IPS-15b (cell line): ENCODE measurements at regions not wholly inside any gene's neighbourhood (a gene's known extent, or its start where the extent isn't known, plus 50 kb on each side); places are given as distances from the start of the nearest gene placed in this dataset.

Experiments used
- H3K27me3 ChIP-seq: one replicate; pipeline ENCODE4 v1.6.1; 2013; ENCODE audit warnings: low read length; ENCODE audit not compliant: control insufficient read depth, insufficient read depth
- H3K36me3 ChIP-seq: one replicate; pipeline ENCODE4 v1.6.1; 2013; ENCODE audit warnings: low read length; ENCODE audit not compliant: control insufficient read depth, insufficient read depth
- H3K4me1 ChIP-seq: one replicate; pipeline ENCODE4 v1.6.1; 2013; ENCODE audit warnings: mild to moderate bottlenecking, low read length; ENCODE audit not compliant: control insufficient read depth, insufficient read depth
- H3K4me3 ChIP-seq: one replicate; pipeline ENCODE4 v1.5.1; 2013; ENCODE audit warnings: low read depth, low read length
- H3K9ac ChIP-seq: one replicate; pipeline ENCODE4 v1.6.1; 2013; ENCODE audit warnings: low read depth, mild to moderate bottlenecking, low read length
- H3K9me3 ChIP-seq: one replicate; pipeline ENCODE4 v1.6.1; 2013; ENCODE audit warnings: mild to moderate bottlenecking, low read length; ENCODE audit not compliant: control insufficient read depth, insufficient read depth

GRCh38 chr7:106606120-106606519 is 54.8 kb downstream of the CCDC71L start:
- Histone ChIP-seq H3K4me3 (no peak overlapping the region), H3K9ac (no peak overlapping the region), H3K4me1 (peaks cover 3% of the 10 kb centered on the region), H3K9me3 (no peaks in the 10 kb centered on the region), H3K27me3 (no peaks in the 10 kb centered on the region), H3K36me3 (no peaks in the 10 kb centered on the region)

- H3K9ac ChIP-seq, result no peak overlapping the region
- no peaks in the 10 kb centered on the region for H3K9me3 ChIP-seq
- H3K4me1 ChIP-seq, result peaks cover 2% of the 10 kb centered on the region
- no peak overlapping the region for H3K4me3 ChIP-seq
- H3K27me3 ChIP-seq, result no peaks in the 10 kb centered on the region
- H3K36me3 ChIP-seq, result no peaks in the 10 kb centered on the region
These were observed 56.0 kb downstream of the CCDC71L start for GRCh38 chr7:106604971-106605370.

- H3K36me3 ChIP-seq, result no peaks in the 10 kb centered on the region
- no peaks in the 10 kb centered on the region for H3K27me3 ChIP-seq
- H3K9ac ChIP-seq, result no peak overlapping the region
- no peaks in the 10 kb centered on the region for H3K9me3 ChIP-seq
- H3K4me3 ChIP-seq, result no peak overlapping the region
- peaks cover 2% of the 10 kb centered on the region for H3K4me1 ChIP-seq
These were observed 56.5 kb downstream of the CCDC71L start for GRCh38 chr7:106604303-106604924.

- Histone ChIP-seq H3K9me3 (no peaks in the 10 kb centered on the region), H3K27me3 (no peaks in the 10 kb centered on the region), H3K9ac (no peak overlapping the region), H3K4me3 (no peak overlapping the region), H3K4me1 (peaks cover 2% of the 10 kb centered on the region), H3K36me3 (no peaks in the 10 kb centered on the region)
These were observed 57.6 kb downstream of the CCDC71L start for GRCh38 chr7:106603346-106603745.

- H3K9ac ChIP-seq, result no peak overlapping the region
- no peaks in the 10 kb centered on the region for H3K27me3 ChIP-seq
- no peaks in the 10 kb centered on the region for H3K36me3 ChIP-seq
- H3K9me3 ChIP-seq, result no peaks in the 10 kb centered on the region
- peaks cover 2% of the 10 kb centered on the region for H3K4me1 ChIP-seq
- H3K4me3 ChIP-seq, result no peak overlapping the region
These were observed 58.9 kb downstream of the CCDC71L start for GRCh38 chr7:106602062-106602461.

GRCh38 chr7:106600569-106601373 is 60.2 kb downstream of the CCDC71L start:
- no peaks in the 10 kb centered on the region for H3K36me3 ChIP-seq
- peaks cover 2% of the 10 kb centered on the region for H3K4me1 ChIP-seq
- no peak overlapping the region for H3K4me3 ChIP-seq
- H3K9ac ChIP-seq, result no peak overlapping the region
- H3K27me3 ChIP-seq, result no peaks in the 10 kb centered on the region
- no peaks in the 10 kb centered on the region for H3K9me3 ChIP-seq

GRCh38 chr7:106599343-106599698 is 61.6 kb downstream of the CCDC71L start:
- H3K4me3 ChIP-seq, result no peak overlapping the region
- no peaks in the 10 kb centered on the region for H3K27me3 ChIP-seq
- H3K36me3 ChIP-seq, result no peaks in the 10 kb centered on the region
- H3K4me1 ChIP-seq, result peaks cover 2% of the 10 kb centered on the region
- H3K9ac ChIP-seq, result no peak overlapping the region
- no peaks in the 10 kb centered on the region for H3K9me3 ChIP-seq

- H3K36me3 ChIP-seq, result no peaks in the 10 kb centered on the region
- H3K9me3 ChIP-seq, result no peaks in the 10 kb centered on the region
- peak overlapping the region; percentile 28 for H3K4me3 ChIP-seq
- H3K27me3 ChIP-seq, result no peaks in the 10 kb centered on the region
- H3K9ac ChIP-seq, result no peak overlapping the region
- peaks cover 2% of the 10 kb centered on the region for H3K4me1 ChIP-seq
These were observed 62.2 kb downstream of the CCDC71L start for GRCh38 chr7:106598663-106599342.

GRCh38 chr7:106597751-106598546 is 63.0 kb downstream of the CCDC71L start:
- H3K9ac ChIP-seq, result no peak overlapping the region
- H3K4me3 ChIP-seq, result no peak overlapping the region
- no peaks in the 10 kb centered on the region for H3K9me3 ChIP-seq
- no peaks in the 10 kb centered on the region for H3K36me3 ChIP-seq
- no peaks in the 10 kb centered on the region for H3K27me3 ChIP-seq
- no peaks in the 10 kb centered on the region for H3K4me1 ChIP-seq

- H3K36me3 ChIP-seq, result no peaks in the 10 kb centered on the region
- H3K9ac ChIP-seq, result no peak overlapping the region
- H3K4me3 ChIP-seq, result no peak overlapping the region
- H3K9me3 ChIP-seq, result no peaks in the 10 kb centered on the region
- no peaks in the 10 kb centered on the region for H3K4me1 ChIP-seq
- H3K27me3 ChIP-seq, result no peaks in the 10 kb centered on the region
These were observed 63.9 kb downstream of the CCDC71L start for GRCh38 chr7:106597014-106597413.

GRCh38 chr7:106595922-106596321 is 65.0 kb downstream of the CCDC71L start:
- Histone ChIP-seq H3K4me3 (no peak overlapping the region), H3K36me3 (no peaks in the 10 kb centered on the region), H3K9me3 (no peaks in the 10 kb centered on the region), H3K4me1 (no peaks in the 10 kb centered on the region), H3K27me3 (no peaks in the 10 kb centered on the region), H3K9ac (no peak overlapping the region)
